Panc1 (cell line): ENCODE measurements at regions not wholly inside any gene's neighbourhood (a gene's known extent, or its start where the extent isn't known, plus 50 kb on each side); places are given as distances from the start of the nearest gene placed in this dataset.

Source experiments
- ATAC-seq: fragments of 200-7000 bp; cut with Tn5 transposase; 2 replicates; pipeline ENCODE4 v1.9.1; 2020; ENCODE audit warnings: mild to moderate bottlenecking, moderate library complexity
- BruUV-seq: library from RNA; stranded (reverse); fragments of 400-500 nt; replicated peaks from 2 replicates; lab custom pipeline; 2021; lab: Mats Ljungman, UMichigan
- CTCF ChIA-PET: fragments of 300-600 bp; sonication (Branson Sonifier 250); formaldehyde crosslinking; loops from one replicate; lab custom pipeline; 2022; ENCODE audit warnings: antibody characterized with exemption; lab: Charles Lee
- POLR2A ChIA-PET: fragments of 300-600 bp; sonication (Branson Sonifier 250); formaldehyde crosslinking; loops from one replicate; lab custom pipeline; 2022; ENCODE audit warnings: antibody characterized with exemption; lab: Charles Lee
- DNase-seq: peaks from one replicate; pipeline ENCODE4 v3.0.0-alpha.2; 2010; ENCODE audit warnings: low read depth, low spot score
- H3K27ac ChIP-seq: 2 replicates; pipeline ENCODE4 v1.5.1; 2011; ENCODE audit warnings: mild to moderate bottlenecking, low read length, inconsistent platforms
- H3K27me3 ChIP-seq: fragments of 200-500 bp; sonication (Bioruptor generic); 2 replicates; pipeline ENCODE4 v1.6.0; 2014; ENCODE audit warnings: low read length, inconsistent platforms; ENCODE audit not compliant: control insufficient read depth, insufficient read depth
- H3K36me3 ChIP-seq: fragments of 200-500 bp; sonication (Bioruptor generic); 2 replicates; pipeline ENCODE4 v1.5.1; 2014; ENCODE audit warnings: inconsistent platforms, mild to moderate bottlenecking, low read length, moderate library complexity; ENCODE audit not compliant: control insufficient read depth, insufficient read depth
- H3K4me1 ChIP-seq: 2 replicates; pipeline ENCODE4 v1.5.1; 2011; ENCODE audit warnings: inconsistent platforms, mild to moderate bottlenecking, low read length, moderate library complexity; ENCODE audit not compliant: control insufficient read depth, insufficient read depth
- H3K4me3 ChIP-seq, 2 experiments: 2 replicates each; pipeline ENCODE4 v1.5.1; 2011 to 2012; ENCODE audit warnings: low read depth in 2 of 2, low read length in 2 of 2, mild to moderate bottlenecking in 2 of 2, inconsistent platforms in 1 of 2, moderate library complexity in 1 of 2
- H3K9me3 ChIP-seq: fragments of 200-500 bp; sonication (Bioruptor generic); 2 replicates; pipeline ENCODE4 v1.5.1; 2014; ENCODE audit warnings: low read depth, mild to moderate bottlenecking, inconsistent platforms, low read length, moderate library complexity; ENCODE audit not compliant: control insufficient read depth, insufficient read depth
- CTCF ChIP-seq: fragments of 450-650 bp; IDR thresholded peaks from 2 replicates; pipeline ENCODE4 v1.5.1; 2017; ENCODE audit warnings: mild to moderate bottlenecking
- POLR2AphosphoS5 ChIP-seq: IDR thresholded peaks from 2 replicates; pipeline ENCODE4 v1.6.1; 2012; ENCODE audit warnings: mild to moderate bottlenecking, low read depth, low read length, moderate library complexity
- SIN3A ChIP-seq: IDR thresholded peaks from 2 replicates; pipeline ENCODE4 v1.6.1; 2012; ENCODE audit warnings: low read depth, mild to moderate bottlenecking, low read length, moderate library complexity, borderline replicate concordance; ENCODE audit not compliant: insufficient read depth
- TCF7L2 ChIP-seq: IDR thresholded peaks from 2 replicates; pipeline ENCODE4 v1.6.1; 2011; ENCODE audit warnings: mild to moderate bottlenecking, low read depth, low read length, inconsistent platforms
- in situ Hi-C: cut with HindIII; loops from 2 replicates; pipeline ENCODE4 v1.10.0; 2016; ENCODE audit warnings: low sequenced_read_pairs, low pct_unique_long_range_greater_than_20kb
- intact Hi-C: fragments of 100-400 bp; cut with micrococcal nuclease; formaldehyde crosslinking; loops from one replicate; pipeline ENCODE4 v1.10.0; 2022; ENCODE audit not compliant: unreplicated experiment
- TF ChIP-seq, protein P1 (sequence below), 2 experiments: IDR thresholded peaks; 2 replicates each; pipeline ENCODE4 v1.6.1; 2011 to 2012; ENCODE audit warnings: low read depth in 2 of 2, control low read depth in 1 of 2, low read length in 1 of 2, mild to moderate bottlenecking in 1 of 2, moderate library complexity in 1 of 2; ENCODE audit not compliant: insufficient read depth in 1 of 2

DNA sequence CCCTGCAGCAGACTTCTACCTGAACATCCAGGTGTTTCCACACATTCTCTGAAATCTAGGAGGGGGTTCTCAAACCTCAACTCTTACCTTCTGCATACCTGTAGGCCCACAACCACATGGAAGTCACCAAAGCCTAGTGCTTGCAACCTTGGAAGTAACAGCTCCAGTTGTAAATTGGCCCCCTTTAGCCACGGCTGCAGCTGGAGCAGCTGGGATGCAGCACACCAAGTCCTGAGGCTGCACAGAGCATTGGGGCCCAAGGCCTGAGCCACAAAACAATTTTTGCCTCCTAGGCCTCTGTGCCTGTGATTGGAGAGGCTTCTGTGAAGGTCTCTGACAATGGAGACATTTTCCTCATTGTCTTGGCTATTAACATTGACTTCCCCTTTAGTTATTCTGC is 772.4 kb upstream of the INTU start:
- intact Hi-C loops, result no loop called here
- ATAC-seq (no peak), DNase-seq (no peak)
- ChIA-PET POLR2A (no interaction called here), CTCF (no interaction called here)
- H3K36me3 ChIP-seq, result no peaks in the 10 kb centered on the region
- H3K4me1 ChIP-seq, result no peaks in the 10 kb centered on the region
- H3K27ac ChIP-seq, result no peak overlapping the region
- TF ChIP-seq TCF7L2, result no peak
- TF ChIP-seq POLR2AphosphoS5, result no peak
- TF ChIP-seq SIN3A, result no peak
- TF ChIP-seq, protein P1, sequence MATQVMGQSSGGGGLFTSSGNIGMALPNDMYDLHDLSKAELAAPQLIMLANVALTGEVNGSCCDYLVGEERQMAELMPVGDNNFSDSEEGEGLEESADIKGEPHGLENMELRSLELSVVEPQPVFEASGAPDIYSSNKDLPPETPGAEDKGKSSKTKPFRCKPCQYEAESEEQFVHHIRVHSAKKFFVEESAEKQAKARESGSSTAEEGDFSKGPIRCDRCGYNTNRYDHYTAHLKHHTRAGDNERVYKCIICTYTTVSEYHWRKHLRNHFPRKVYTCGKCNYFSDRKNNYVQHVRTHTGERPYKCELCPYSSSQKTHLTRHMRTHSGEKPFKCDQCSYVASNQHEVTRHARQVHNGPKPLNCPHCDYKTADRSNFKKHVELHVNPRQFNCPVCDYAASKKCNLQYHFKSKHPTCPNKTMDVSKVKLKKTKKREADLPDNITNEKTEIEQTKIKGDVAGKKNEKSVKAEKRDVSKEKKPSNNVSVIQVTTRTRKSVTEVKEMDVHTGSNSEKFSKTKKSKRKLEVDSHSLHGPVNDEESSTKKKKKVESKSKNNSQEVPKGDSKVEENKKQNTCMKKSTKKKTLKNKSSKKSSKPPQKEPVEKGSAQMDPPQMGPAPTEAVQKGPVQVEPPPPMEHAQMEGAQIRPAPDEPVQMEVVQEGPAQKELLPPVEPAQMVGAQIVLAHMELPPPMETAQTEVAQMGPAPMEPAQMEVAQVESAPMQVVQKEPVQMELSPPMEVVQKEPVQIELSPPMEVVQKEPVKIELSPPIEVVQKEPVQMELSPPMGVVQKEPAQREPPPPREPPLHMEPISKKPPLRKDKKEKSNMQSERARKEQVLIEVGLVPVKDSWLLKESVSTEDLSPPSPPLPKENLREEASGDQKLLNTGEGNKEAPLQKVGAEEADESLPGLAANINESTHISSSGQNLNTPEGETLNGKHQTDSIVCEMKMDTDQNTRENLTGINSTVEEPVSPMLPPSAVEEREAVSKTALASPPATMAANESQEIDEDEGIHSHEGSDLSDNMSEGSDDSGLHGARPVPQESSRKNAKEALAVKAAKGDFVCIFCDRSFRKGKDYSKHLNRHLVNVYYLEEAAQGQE (IDR thresholded peaks at IDR 0.05; ENCODE audit: insufficient read depth in 1 of 2, low read depth in 2 of 2, low read length in 1 of 2), result no peak
- TF ChIP-seq CTCF, result no peak
- H3K27me3 ChIP-seq, result no peaks in the 10 kb centered on the region
- in situ Hi-C loops, result no loop called here
- H3K9me3 ChIP-seq, result no peaks in the 10 kb centered on the region
- BruUV-seq, result no TSS peak
- no peak overlapping the region for H3K4me3 ChIP-seq

GRCh38 chr4:126869967-126870366 is 762.8 kb upstream of the INTU start:
- CTCF ChIA-PET, result no interaction called here
- DNase-seq, result no peak
- no peaks in the 10 kb centered on the region for H3K9me3 ChIP-seq
- in situ Hi-C loops, result no loop called here
- no peak for TF ChIP-seq POLR2AphosphoS5
- no peak for TF ChIP-seq CTCF
- no peak for TF ChIP-seq TCF7L2
- TF ChIP-seq, protein P1 (IDR thresholded peaks at IDR 0.05; ENCODE audit: insufficient read depth in 1 of 2, low read depth in 2 of 2, low read length in 1 of 2), result no peak
- TF ChIP-seq SIN3A, result no peak
- POLR2A ChIA-PET, result no interaction called here
- no peaks in the 10 kb centered on the region for H3K4me1 ChIP-seq
- intact Hi-C loops, result no loop called here
- H3K4me3 ChIP-seq, result no peak overlapping the region
- H3K27ac ChIP-seq, result no peak overlapping the region
- no TSS peak for BruUV-seq
- no peak for ATAC-seq
- no peaks in the 10 kb centered on the region for H3K27me3 ChIP-seq
- no peaks in the 10 kb centered on the region for H3K36me3 ChIP-seq
